PC-3 (cell line): ENCODE measurements at regions not wholly inside any gene's neighbourhood (a gene's known extent, or its start where the extent isn't known, plus 50 kb on each side); places are given as distances from the start of the nearest gene placed in this dataset.

Experiments
- EZH2phosphoT487 ChIP-seq: fragments of 300-600 bp; sonication (generic); IDR thresholded peaks from 2 replicates; pipeline ENCODE4 v1.6.1; 2018; ENCODE audit warnings: mild to moderate bottlenecking, antibody characterized with exemption, low read length, borderline replicate concordance
- TF ChIP-seq, protein P1 (sequence below): fragments of 300-600 bp; sonication (generic); conservative IDR thresholded peaks from 2 replicates; pipeline ENCODE4 v1.5.1; 2017; ENCODE audit warnings: antibody characterized with exemption, low read depth, mild to moderate bottlenecking, low read length

DNA sequence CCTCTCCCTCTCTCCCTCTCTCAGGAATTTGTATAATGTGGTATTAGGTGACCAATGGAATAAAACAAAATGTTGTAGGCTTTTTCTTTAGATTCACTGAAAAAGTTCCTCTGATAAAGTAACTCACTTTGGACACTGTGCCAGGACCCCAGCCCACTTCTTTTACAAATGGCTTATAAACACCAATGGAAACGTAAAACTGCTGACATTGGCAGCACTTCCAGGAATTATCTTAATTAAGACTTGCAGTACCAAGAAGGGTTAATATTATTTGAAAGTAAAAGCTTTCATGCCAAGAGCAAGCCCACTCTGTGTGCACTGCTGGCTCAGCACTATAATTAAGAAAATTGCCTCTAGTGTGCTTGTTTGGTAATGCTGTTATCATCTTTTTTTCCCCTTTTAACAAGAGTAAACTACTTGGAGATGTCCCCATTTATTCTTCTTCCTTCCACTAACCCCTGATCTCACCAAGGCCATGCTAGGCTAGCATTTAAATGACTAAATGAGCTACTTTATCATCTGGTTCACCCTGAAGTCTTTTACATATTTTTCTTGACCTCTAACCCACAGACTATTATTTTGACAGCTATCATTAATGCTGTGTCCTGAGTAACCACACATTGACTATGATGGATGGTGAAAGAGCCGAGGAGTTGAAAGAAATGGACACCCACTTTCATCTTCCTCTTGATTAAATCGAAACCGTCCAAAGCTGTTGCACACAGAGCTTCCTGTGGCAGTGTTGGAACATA, 232.2 kb upstream of the ETAA1 start:
- TF ChIP-seq, protein P1, sequence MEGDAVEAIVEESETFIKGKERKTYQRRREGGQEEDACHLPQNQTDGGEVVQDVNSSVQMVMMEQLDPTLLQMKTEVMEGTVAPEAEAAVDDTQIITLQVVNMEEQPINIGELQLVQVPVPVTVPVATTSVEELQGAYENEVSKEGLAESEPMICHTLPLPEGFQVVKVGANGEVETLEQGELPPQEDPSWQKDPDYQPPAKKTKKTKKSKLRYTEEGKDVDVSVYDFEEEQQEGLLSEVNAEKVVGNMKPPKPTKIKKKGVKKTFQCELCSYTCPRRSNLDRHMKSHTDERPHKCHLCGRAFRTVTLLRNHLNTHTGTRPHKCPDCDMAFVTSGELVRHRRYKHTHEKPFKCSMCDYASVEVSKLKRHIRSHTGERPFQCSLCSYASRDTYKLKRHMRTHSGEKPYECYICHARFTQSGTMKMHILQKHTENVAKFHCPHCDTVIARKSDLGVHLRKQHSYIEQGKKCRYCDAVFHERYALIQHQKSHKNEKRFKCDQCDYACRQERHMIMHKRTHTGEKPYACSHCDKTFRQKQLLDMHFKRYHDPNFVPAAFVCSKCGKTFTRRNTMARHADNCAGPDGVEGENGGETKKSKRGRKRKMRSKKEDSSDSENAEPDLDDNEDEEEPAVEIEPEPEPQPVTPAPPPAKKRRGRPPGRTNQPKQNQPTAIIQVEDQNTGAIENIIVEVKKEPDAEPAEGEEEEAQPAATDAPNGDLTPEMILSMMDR: no peak
- TF ChIP-seq EZH2phosphoT487: no peak
